IMR-90 (cell line): ENCODE measurements at regions not wholly inside any gene's neighbourhood (a gene's known extent, or its start where the extent isn't known, plus 50 kb on each side); places are given as distances from the start of the nearest gene placed in this dataset.

Source experiments
- ATAC-seq: fragments of 200-7000 bp; cut with Tn5 transposase; 2 replicates; pipeline ENCODE4 v1.9.1; 2020; ENCODE audit warnings: low read depth, mild to moderate bottlenecking, moderate library complexity
- BruUV-seq: library from RNA; stranded (reverse); fragments of 400-500 nt; replicated peaks from 2 replicates; lab custom pipeline; 2021; lab: Mats Ljungman, UMichigan
- CTCF ChIA-PET: fragments of 300-600 bp; formaldehyde crosslinking; extraction: SDS; loops from one replicate; lab custom pipeline; 2021; ENCODE audit warnings: antibody characterized with exemption; lab: Yijun Ruan, JAX
- POLR2A ChIA-PET: fragments of 300-600 bp; sonication (Branson Sonifier 250); formaldehyde crosslinking; loops from one replicate; lab custom pipeline; 2022; ENCODE audit warnings: antibody characterized with exemption; ENCODE audit not compliant: unreplicated experiment; lab: Charles Lee
- DNase-seq: peaks from one replicate; pipeline ENCODE4 v3.0.0; 2013
- H2AFZ ChIP-seq: replicated peaks from 2 replicates; pipeline ENCODE3; 2013; ENCODE audit warnings: low read length, mild to moderate bottlenecking; ENCODE audit not compliant: poor library complexity
- H2AK5ac ChIP-seq: 2 replicates; pipeline ENCODE4 v1.6.1; 2013; ENCODE audit warnings: low read depth, low read length, inconsistent platforms
- H2AK9ac ChIP-seq: replicated peaks from 2 replicates; pipeline ENCODE3; 2013; ENCODE audit warnings: mild to moderate bottlenecking, low read depth, low read length, moderate library complexity; ENCODE audit not compliant: poor library complexity
- H2BK120ac ChIP-seq: 2 replicates; pipeline ENCODE4 v1.6.1; 2013; ENCODE audit warnings: low read depth, low read length, inconsistent platforms
- H2BK15ac ChIP-seq: 3 replicates; pipeline ENCODE4 v1.6.1; 2013; ENCODE audit warnings: low read depth, low read length, inconsistent platforms
- H2BK20ac ChIP-seq: 2 replicates; pipeline ENCODE4 v1.6.1; 2013; ENCODE audit warnings: low read depth, mild to moderate bottlenecking, inconsistent platforms, low read length, moderate library complexity
- H2BK5ac ChIP-seq: 2 replicates; pipeline ENCODE4 v1.6.1; 2013; ENCODE audit warnings: mild to moderate bottlenecking, low read depth, low read length, inconsistent platforms; ENCODE audit not compliant: poor library complexity, severe bottlenecking
- H3K14ac ChIP-seq: replicated peaks from 2 replicates; pipeline ENCODE4 v1.6.1; 2013; ENCODE audit warnings: low read depth, low read length, inconsistent platforms
- H3K18ac ChIP-seq: 2 replicates; pipeline ENCODE4 v1.6.1; 2013; ENCODE audit warnings: low read depth, low read length, control low read depth
- H3K23ac ChIP-seq: 2 replicates; pipeline ENCODE4 v1.6.1; 2013; ENCODE audit warnings: low read depth, low read length, inconsistent platforms
- H3K27ac ChIP-seq: 2 replicates; pipeline ENCODE4 v1.5.1; 2013; ENCODE audit warnings: mild to moderate bottlenecking, control low read depth, low read length; ENCODE audit not compliant: insufficient read depth
- H3K27me3 ChIP-seq: 2 replicates; pipeline ENCODE4 v1.6.1; 2013; ENCODE audit warnings: low read length; ENCODE audit not compliant: control insufficient read depth, insufficient read depth
- H3K36me3 ChIP-seq: 2 replicates; pipeline ENCODE4 v1.6.1; 2013; ENCODE audit warnings: low read length, mixed read lengths; ENCODE audit not compliant: control insufficient read depth, insufficient read depth
- H3K4ac ChIP-seq: 2 replicates; pipeline ENCODE4 v1.6.1; 2013; ENCODE audit warnings: low read depth, low read length, inconsistent platforms
- H3K4me1 ChIP-seq: 2 replicates; pipeline ENCODE4 v1.6.1; 2013; ENCODE audit warnings: low read length, mixed read lengths; ENCODE audit not compliant: control insufficient read depth, insufficient read depth
- H3K4me2 ChIP-seq: 2 replicates; pipeline ENCODE4 v1.6.1; 2013; ENCODE audit warnings: low read depth, mild to moderate bottlenecking, control low read depth, low read length, moderate library complexity
- H3K4me3 ChIP-seq: 2 replicates; pipeline ENCODE4 v1.5.1; 2013; ENCODE audit warnings: low read depth, mild to moderate bottlenecking, control low read depth, low read length, moderate library complexity; ENCODE audit not compliant: insufficient read depth
- H3K56ac ChIP-seq: 2 replicates; pipeline ENCODE4 v1.6.1; 2013; ENCODE audit warnings: low read length, inconsistent platforms; ENCODE audit not compliant: insufficient read depth; ENCODE audit errors: extremely low read depth
- H3K79me1 ChIP-seq, 2 experiments: 2 replicates each; pipeline ENCODE4 v1.6.1; 2013; ENCODE audit warnings: low read length in 2 of 2, inconsistent platforms in 1 of 2, low read depth in 1 of 2
- H3K9ac ChIP-seq: 2 replicates; pipeline ENCODE4 v1.6.1; 2013; ENCODE audit warnings: low read depth, low read length, control low read depth
- H3K9me1 ChIP-seq: 2 replicates; pipeline ENCODE4 v1.6.1; 2013; ENCODE audit warnings: low read length, inconsistent platforms; ENCODE audit not compliant: insufficient read depth
- H3K9me3 ChIP-seq: 2 replicates; pipeline ENCODE4 v1.6.1; 2013; ENCODE audit warnings: low read length; ENCODE audit not compliant: control insufficient read depth, insufficient read depth
- H4K20me1 ChIP-seq: 2 replicates; pipeline ENCODE4 v1.6.1; 2013; ENCODE audit warnings: low read length, inconsistent platforms; ENCODE audit not compliant: insufficient read depth
- H4K5ac ChIP-seq: 2 replicates; pipeline ENCODE4 v1.6.1; 2013; ENCODE audit warnings: mild to moderate bottlenecking, low read depth, low read length, control low read depth
- H4K8ac ChIP-seq, 2 experiments: 2 replicates each; pipeline ENCODE4 v1.6.1; 2013; ENCODE audit warnings: low read depth in 2 of 2, low read length in 2 of 2, control low read depth in 1 of 2, inconsistent platforms in 1 of 2
- H4K91ac ChIP-seq: 2 replicates; pipeline ENCODE4 v1.6.1; 2013; ENCODE audit warnings: low read depth, low read length, inconsistent platforms; ENCODE audit not compliant: insufficient read depth
- BHLHE40 ChIP-seq: fragments of 150-350 bp; IDR thresholded peaks from 2 replicates; pipeline ENCODE4 v1.6.1; 2016; ENCODE audit warnings: mild to moderate bottlenecking, low read depth, low read length
- CTCF ChIP-seq: conservative IDR thresholded peaks from 2 replicates; pipeline ENCODE4 v1.5.1; 2012; ENCODE audit warnings: mild to moderate bottlenecking, low read depth, low read length, improper control_type of control experiment
- ELK1 ChIP-seq: fragments of 150-350 bp; IDR thresholded peaks from 2 replicates; pipeline ENCODE4 v1.6.1; 2016; ENCODE audit warnings: low read depth, mild to moderate bottlenecking, low read length, moderate library complexity, borderline replicate concordance
- FOS ChIP-seq: fragments of 150-350 bp; IDR thresholded peaks from 2 replicates; pipeline ENCODE4 v1.6.1; 2016; ENCODE audit warnings: low read depth, low read length
- MAFK ChIP-seq: IDR thresholded peaks from 2 replicates; pipeline ENCODE4 v1.6.1; 2012; ENCODE audit warnings: low read depth, low read length, improper control_type of control experiment
- MAZ ChIP-seq: IDR thresholded peaks from 2 replicates; pipeline ENCODE4 v1.6.1; 2012; ENCODE audit warnings: low read depth, mild to moderate bottlenecking, low read length, improper control_type of control experiment, moderate library complexity, borderline replicate concordance
- MXI1 ChIP-seq: IDR thresholded peaks from 2 replicates; pipeline ENCODE4 v1.6.1; 2012; ENCODE audit warnings: low read depth, mild to moderate bottlenecking, low read length, moderate library complexity, borderline replicate concordance
- NFE2L2 ChIP-seq: fragments of 150-350 bp; IDR thresholded peaks from 2 replicates; pipeline ENCODE4 v1.6.1; 2016; ENCODE audit warnings: low read depth, mild to moderate bottlenecking, low read length
- POLR2A ChIP-seq: IDR thresholded peaks from 2 replicates; pipeline ENCODE4 v1.6.1; 2012; ENCODE audit warnings: mild to moderate bottlenecking, low read depth, low read length
- RAD21 ChIP-seq: IDR thresholded peaks from 2 replicates; pipeline ENCODE4 v1.6.1; 2012; ENCODE audit warnings: low read length, improper control_type of control experiment
- RCOR1 ChIP-seq: IDR thresholded peaks from 2 replicates; pipeline ENCODE4 v1.6.1; 2012; ENCODE audit warnings: mild to moderate bottlenecking, low read length, improper control_type of control experiment; ENCODE audit not compliant: insufficient replicate concordance
- RFX5 ChIP-seq: IDR thresholded peaks from 2 replicates; pipeline ENCODE4 v1.8.0; 2012; ENCODE audit warnings: low read depth, mild to moderate bottlenecking, low read length, moderate library complexity
- SMC3 ChIP-seq: fragments of 150-350 bp; IDR thresholded peaks from 2 replicates; pipeline ENCODE4 v1.6.1; 2016; ENCODE audit warnings: low read depth, mild to moderate bottlenecking, antibody characterized with exemption, low read length, moderate library complexity
- USF2 ChIP-seq: fragments of 150-350 bp; IDR thresholded peaks from 2 replicates; pipeline ENCODE4 v1.6.1; 2017; ENCODE audit warnings: mild to moderate bottlenecking, antibody characterized with exemption, low read length, low read depth
- WGBS, 2 experiments: methylation state at CpG; one replicate each; pipeline versions ENCODE4 v1.1.5 to v1.1.7; 2013; ENCODE audit warnings: missing lambda C conversion rate in 2 of 2; ENCODE audit not compliant: insufficient read length in 1 of 2; ENCODE audit errors: extremely low coverage in 2 of 2; 5-methylcytosine and 5-hydroxymethylcytosine counted together
- dilution Hi-C: fragments of 300-500 bp; cut with HindIII; formaldehyde crosslinking; loops from one replicate; pipeline ENCODE4 v1.14.3; 2018; ENCODE audit warnings: low sequenced_read_pairs; ENCODE audit not compliant: unreplicated experiment
- in situ Hi-C: fragments of 300-500 bp; cut with MboI; formaldehyde crosslinking; loops from 3 replicates; pipeline ENCODE4 v1.14.3; 2019; ENCODE audit warnings: low sequenced_read_pairs, inconsistent platforms, mixed read lengths
- intact Hi-C: fragments of 100-400 bp; cut with micrococcal nuclease; formaldehyde crosslinking; loops from 2 replicates; pipeline ENCODE4 v1.10.0; 2022

- Histone ChIP-seq H3K56ac (no peak overlapping the region), H2BK5ac (no peak overlapping the region), H3K27ac (no peak overlapping the region), H4K91ac (no peak overlapping the region), H3K18ac (no peak overlapping the region), H2AFZ (no peak overlapping the region), H3K14ac (no peak overlapping the region), H2BK120ac (no peak overlapping the region), H2AK5ac (no peak overlapping the region), H2BK15ac (no peak overlapping the region), H4K20me1 (no peaks in the 10 kb centered on the region), H3K4me1 (no peaks in the 10 kb centered on the region), H3K9me3 (no peaks in the 10 kb centered on the region), H2BK20ac (no peak overlapping the region), H3K9me1 (no peaks in the 10 kb centered on the region), H2AK9ac (no peak overlapping the region), H4K5ac (no peak overlapping the region), H3K79me1 (no peaks in the 10 kb centered on the region), H3K23ac (no peak overlapping the region), H3K36me3 (no peaks in the 10 kb centered on the region), H3K27me3 (no peaks in the 10 kb centered on the region), H3K4me3 (no peak overlapping the region), H3K9ac (no peak overlapping the region), H3K4ac (no peak overlapping the region), H4K8ac (no peak overlapping the region), H3K4me2 (no peak overlapping the region)
- ChIA-PET CTCF (interaction anchor here (0.5 to 0.7 kb wide), 2 partner anchors 10 to 69 kb away, joined by 3 read pairs; no protein-coding TSS in a partner anchor), POLR2A (no interaction called here)
- in situ Hi-C loops: no loop called here
- TF ChIP-seq BHLHE40 (no peak), POLR2A (no peak), MXI1 (no peak), SMC3 (no peak), RCOR1 (no peak), USF2 (no peak), NFE2L2 (no peak), FOS (no peak), CTCF (no peak), MAZ (no peak), ELK1 (no peak), RFX5 (no peak), RAD21 (no peak), MAFK (no peak)
- dilution Hi-C loops: no loop called here
- no peak for ATAC-seq
- DNase-seq: no peak
- WGBS, 2 experiments: no CpG with 5 or more reads among the region's 2 CpGs
- no TSS peak for BruUV-seq
- intact Hi-C loops: no loop called here
Observed at GRCh38 chr4:89572224-89572858, 264.6 kb downstream of the SNCA start.
